Chondrocyte (in vitro differentiated cells): ENCODE measurements at regions not wholly inside any gene's neighbourhood (a gene's known extent, or its start where the extent isn't known, plus 50 kb on each side); places are given as distances from the start of the nearest gene placed in this dataset.

ENCODE experiments used
- DNase-seq: peaks from one replicate; pipeline ENCODE4 v3.0.0; 2021; ENCODE audit warnings: mixed read lengths, low spot score
- H3K27ac Mint-ChIP-seq: one replicate; pipeline ENCODE4 v1.8.0; 2021; ENCODE audit warnings: mild to moderate bottlenecking, moderate library complexity, mixed read lengths; ENCODE audit not compliant: unreplicated experiment
- H3K27me3 Mint-ChIP-seq: 2 replicates; pipeline ENCODE4 v1.8.0; 2021; ENCODE audit warnings: low read depth, mixed read lengths
- H3K36me3 Mint-ChIP-seq: 2 replicates; pipeline ENCODE4 v1.8.0; 2021; ENCODE audit warnings: low read depth, mixed read lengths
- H3K4me1 Mint-ChIP-seq: 2 replicates; pipeline ENCODE4 v1.8.0; 2021; ENCODE audit warnings: low read depth, mild to moderate bottlenecking, mixed read lengths
- H3K4me3 Mint-ChIP-seq: one replicate; pipeline ENCODE4 v1.8.0; 2021; ENCODE audit warnings: mild to moderate bottlenecking, moderate library complexity, mixed read lengths; ENCODE audit not compliant: unreplicated experiment
- H3K9me3 Mint-ChIP-seq: 2 replicates; pipeline ENCODE4 v1.8.0; 2021; ENCODE audit warnings: low read depth, mixed read lengths
- TF ChIP-seq, protein P1 (sequence below): fragments of 200-600 bp; sonication (generic); IDR thresholded peaks from 2 replicates; pipeline ENCODE4 v1.5.0; 2021; ENCODE audit warnings: antibody characterized with exemption, mild to moderate bottlenecking, moderate library complexity

DNA sequence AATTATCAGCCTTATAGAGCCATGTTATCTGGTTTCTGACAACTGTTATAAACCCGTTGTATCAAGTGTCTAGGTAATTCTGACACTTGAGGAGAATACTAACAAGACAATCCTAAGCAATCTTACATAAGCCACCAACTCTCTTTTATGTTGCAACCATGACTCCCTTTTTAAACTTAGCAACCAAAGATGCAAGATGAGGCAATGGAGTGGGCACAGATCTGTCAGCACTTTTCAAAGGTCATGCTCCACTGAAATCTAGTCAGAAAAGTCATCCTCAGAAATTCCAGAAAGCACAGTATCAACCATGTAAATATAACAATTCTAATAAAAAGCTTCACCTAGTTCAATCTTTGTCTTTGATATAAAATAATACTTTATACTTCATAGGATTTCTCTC is 77.0 kb upstream of the SEMA3A start:
- TF ChIP-seq, protein P1, sequence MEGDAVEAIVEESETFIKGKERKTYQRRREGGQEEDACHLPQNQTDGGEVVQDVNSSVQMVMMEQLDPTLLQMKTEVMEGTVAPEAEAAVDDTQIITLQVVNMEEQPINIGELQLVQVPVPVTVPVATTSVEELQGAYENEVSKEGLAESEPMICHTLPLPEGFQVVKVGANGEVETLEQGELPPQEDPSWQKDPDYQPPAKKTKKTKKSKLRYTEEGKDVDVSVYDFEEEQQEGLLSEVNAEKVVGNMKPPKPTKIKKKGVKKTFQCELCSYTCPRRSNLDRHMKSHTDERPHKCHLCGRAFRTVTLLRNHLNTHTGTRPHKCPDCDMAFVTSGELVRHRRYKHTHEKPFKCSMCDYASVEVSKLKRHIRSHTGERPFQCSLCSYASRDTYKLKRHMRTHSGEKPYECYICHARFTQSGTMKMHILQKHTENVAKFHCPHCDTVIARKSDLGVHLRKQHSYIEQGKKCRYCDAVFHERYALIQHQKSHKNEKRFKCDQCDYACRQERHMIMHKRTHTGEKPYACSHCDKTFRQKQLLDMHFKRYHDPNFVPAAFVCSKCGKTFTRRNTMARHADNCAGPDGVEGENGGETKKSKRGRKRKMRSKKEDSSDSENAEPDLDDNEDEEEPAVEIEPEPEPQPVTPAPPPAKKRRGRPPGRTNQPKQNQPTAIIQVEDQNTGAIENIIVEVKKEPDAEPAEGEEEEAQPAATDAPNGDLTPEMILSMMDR, result no peak
- H3K27ac Mint-ChIP-seq, result no peak overlapping the region
- H3K36me3 Mint-ChIP-seq, result no peaks in the 10 kb centered on the region
- no peak for DNase-seq
- no peaks in the 10 kb centered on the region for H3K4me1 Mint-ChIP-seq
- H3K27me3 Mint-ChIP-seq, result no peaks in the 10 kb centered on the region
- no peaks in the 10 kb centered on the region for H3K9me3 Mint-ChIP-seq
- no peak overlapping the region for H3K4me3 Mint-ChIP-seq

DNA sequence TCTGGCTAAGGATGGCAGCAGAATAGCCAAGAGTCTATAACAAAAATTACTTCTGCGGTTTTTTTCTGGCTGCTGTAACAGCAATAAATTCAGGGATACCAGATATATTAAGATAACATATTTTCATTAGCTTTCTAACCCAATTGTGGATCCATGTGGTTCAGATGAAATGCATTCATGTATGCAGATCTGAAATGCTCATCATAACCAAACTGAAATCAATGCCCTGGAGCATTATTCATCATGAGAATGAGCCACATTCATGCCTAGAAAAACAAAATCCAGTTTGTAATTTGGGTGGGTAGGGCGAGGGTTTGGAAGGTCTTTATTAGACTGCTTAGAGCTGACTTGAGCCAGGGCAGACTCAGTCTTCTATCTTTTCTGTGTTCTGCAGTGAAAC is 69.8 kb upstream of the SEMA3A start:
- Mint-ChIP-seq H3K27ac (no peak overlapping the region), H3K4me3 (no peak overlapping the region), H3K27me3 (no peaks in the 10 kb centered on the region), H3K9me3 (no peaks in the 10 kb centered on the region), H3K36me3 (no peaks in the 10 kb centered on the region), H3K4me1 (peaks cover 11% of the 10 kb centered on the region)
- TF ChIP-seq, protein P1, result no peak
- no peak for DNase-seq

DNA sequence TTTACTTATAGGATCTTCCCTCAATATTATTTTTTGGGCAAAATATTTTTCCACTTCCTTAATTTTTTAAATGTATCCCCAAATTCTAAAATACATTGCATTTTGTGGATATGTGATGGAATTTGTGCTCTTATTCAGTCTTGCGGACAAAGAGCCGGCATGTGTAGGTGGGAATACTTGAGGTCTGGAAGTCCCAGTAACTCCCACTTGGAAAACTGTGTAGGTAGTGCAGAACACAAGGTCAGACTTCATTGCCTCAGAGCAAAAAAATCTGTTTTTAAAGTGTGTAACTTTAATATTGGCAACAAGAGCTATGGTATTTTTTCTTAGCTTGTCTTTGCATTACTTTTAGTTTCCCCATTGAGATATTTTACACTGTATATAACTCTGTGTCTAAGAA is 68.5 kb upstream of the SEMA3A start:
- Mint-ChIP-seq H3K36me3 (no peaks in the 10 kb centered on the region), H3K9me3 (no peaks in the 10 kb centered on the region), H3K4me1 (peaks cover 18% of the 10 kb centered on the region), H3K4me3 (no peak overlapping the region), H3K27ac (no peak overlapping the region), H3K27me3 (no peaks in the 10 kb centered on the region)
- DNase-seq, result no peak
- TF ChIP-seq, protein P1, result no peak

DNA sequence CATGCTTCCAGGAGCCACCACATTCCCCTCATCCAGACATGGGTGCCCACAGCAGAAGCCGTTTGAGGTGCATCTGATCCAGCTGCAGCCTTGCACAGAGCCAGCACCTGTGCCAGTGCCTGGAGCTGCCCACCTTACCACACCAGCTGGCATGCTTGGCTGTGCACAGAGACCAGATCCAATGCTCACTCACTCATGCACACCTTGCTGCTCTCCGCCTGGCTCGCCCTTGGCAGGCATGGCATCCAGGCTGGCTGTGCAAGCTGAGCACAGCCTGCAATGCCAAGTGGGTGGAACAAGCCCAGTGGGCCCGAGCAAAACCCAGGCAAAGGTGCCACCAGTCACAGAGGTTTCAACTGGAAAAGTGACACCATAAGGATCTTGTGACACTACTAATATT is 66.9 kb upstream of the SEMA3A start:
- H3K27me3 Mint-ChIP-seq, result no peaks in the 10 kb centered on the region
- H3K9me3 Mint-ChIP-seq, result no peaks in the 10 kb centered on the region
- peaks cover 32% of the 10 kb centered on the region for H3K4me1 Mint-ChIP-seq
- H3K36me3 Mint-ChIP-seq, result no peaks in the 10 kb centered on the region
- H3K27ac Mint-ChIP-seq, result no peak overlapping the region
- TF ChIP-seq, protein P1, result no peak
- H3K4me3 Mint-ChIP-seq, result no peak overlapping the region
- no peak for DNase-seq

DNA sequence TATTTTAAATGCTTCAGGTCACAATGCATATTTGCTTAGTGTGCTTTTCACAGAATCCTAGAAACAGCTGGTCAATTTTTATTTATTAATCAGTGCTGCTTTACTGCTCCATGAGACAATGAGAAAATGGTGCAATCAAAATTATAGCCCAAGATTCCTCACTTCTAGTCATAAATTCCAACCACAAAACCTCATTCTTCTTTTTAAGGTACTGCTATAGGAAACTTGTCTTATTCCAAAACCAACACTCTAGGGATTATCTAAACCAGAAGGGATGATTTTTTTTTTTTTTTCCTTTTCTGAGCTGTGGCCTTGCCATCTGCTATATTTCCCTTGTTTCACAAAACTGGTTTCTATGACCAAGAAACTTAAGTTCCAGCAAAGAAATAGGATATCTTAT is 64.0 kb upstream of the SEMA3A start:
- Mint-ChIP-seq H3K27me3 (no peaks in the 10 kb centered on the region), H3K4me3 (no peak overlapping the region), H3K4me1 (peaks cover 28% of the 10 kb centered on the region), H3K27ac (no peak overlapping the region), H3K9me3 (no peaks in the 10 kb centered on the region), H3K36me3 (no peaks in the 10 kb centered on the region)
- TF ChIP-seq, protein P1, result no peak
- DNase-seq, result no peak
